Gastroesophageal sphincter (tissue), 3 donors: ENCODE measurements at regions not wholly inside any gene's neighbourhood (a gene's known extent, or its start where the extent isn't known, plus 50 kb on each side); places are given as distances from the start of the nearest gene placed in this dataset.

ENCODE experiments used
- POLR2AphosphoS5 ChIP-seq: sonication (generic); formaldehyde crosslinking; IDR thresholded peaks from one replicate; pipeline ENCODE4 v1.6.1; 2017; ENCODE audit warnings: antibody characterized with exemption
- TF ChIP-seq, protein P1 (sequence below), 4 experiments: fragments of 200-600 bp in 2 of 4; fragments of 450-650 bp in 2 of 4; sonication (generic) in 1 of 4; IDR thresholded peaks; one replicate each; pipeline ENCODE4 v1.5.1; 2017 to 2019; ENCODE audit warnings: antibody characterized with exemption in 4 of 4, mild to moderate bottlenecking in 2 of 4, moderate library complexity in 2 of 4

DNA sequence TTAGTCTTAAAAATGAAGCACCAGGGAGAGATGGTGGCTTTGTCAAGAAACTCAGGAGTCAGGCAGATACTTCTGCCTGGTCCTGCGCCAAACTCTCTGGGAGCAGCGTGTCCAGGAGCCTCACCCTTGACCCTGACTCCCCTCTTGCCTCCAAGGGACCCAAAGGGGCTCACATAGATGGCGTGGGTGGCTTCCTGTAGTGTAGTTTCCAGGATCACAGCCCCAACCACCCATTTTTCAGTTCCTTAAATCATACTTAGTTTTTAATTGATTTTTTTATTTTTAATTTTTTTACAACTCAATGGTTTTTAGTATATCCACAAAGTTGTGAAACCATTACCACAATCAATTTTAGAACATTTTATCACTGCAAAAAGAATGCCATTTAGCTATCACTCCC, 107.7 kb upstream of the IGSF21 start:
- TF ChIP-seq, protein P1, sequence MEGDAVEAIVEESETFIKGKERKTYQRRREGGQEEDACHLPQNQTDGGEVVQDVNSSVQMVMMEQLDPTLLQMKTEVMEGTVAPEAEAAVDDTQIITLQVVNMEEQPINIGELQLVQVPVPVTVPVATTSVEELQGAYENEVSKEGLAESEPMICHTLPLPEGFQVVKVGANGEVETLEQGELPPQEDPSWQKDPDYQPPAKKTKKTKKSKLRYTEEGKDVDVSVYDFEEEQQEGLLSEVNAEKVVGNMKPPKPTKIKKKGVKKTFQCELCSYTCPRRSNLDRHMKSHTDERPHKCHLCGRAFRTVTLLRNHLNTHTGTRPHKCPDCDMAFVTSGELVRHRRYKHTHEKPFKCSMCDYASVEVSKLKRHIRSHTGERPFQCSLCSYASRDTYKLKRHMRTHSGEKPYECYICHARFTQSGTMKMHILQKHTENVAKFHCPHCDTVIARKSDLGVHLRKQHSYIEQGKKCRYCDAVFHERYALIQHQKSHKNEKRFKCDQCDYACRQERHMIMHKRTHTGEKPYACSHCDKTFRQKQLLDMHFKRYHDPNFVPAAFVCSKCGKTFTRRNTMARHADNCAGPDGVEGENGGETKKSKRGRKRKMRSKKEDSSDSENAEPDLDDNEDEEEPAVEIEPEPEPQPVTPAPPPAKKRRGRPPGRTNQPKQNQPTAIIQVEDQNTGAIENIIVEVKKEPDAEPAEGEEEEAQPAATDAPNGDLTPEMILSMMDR (IDR thresholded peaks at IDR 0.05), result no peak
- TF ChIP-seq POLR2AphosphoS5, result no peak
